A204.1 (cell line): ENCODE measurements at regions not wholly inside any gene's neighbourhood (a gene's known extent, or its start where the extent isn't known, plus 50 kb on each side); places are given as distances from the start of the nearest gene placed in this dataset.

Source experiments
- FAIRE-seq: peaks from 2 replicates; lab custom pipeline; 2012; peaks lifted over from hg19 to GRCh38; lab: Jason Lieb, UNC

DNA sequence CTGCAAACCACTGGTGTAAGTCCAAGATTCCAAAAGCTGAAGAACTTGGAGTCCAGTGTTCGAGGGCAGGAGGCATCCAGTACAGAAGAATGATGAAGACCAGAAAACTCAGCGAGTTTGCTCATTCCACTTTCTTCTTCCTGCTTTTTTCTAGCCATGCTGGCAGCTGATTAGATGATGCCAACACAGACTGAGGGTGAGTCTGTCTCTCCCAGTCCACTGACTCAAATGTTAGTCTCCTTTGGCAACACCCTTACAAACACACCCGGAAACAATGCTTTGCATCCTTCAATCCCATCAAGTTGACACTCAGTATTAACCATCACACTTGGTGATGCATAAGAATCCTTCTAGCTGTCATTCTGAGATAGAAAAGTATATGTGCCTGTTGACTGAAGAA lies 1504.6 kb downstream of the EFNB2 start:
- FAIRE-seq = no peak

DNA sequence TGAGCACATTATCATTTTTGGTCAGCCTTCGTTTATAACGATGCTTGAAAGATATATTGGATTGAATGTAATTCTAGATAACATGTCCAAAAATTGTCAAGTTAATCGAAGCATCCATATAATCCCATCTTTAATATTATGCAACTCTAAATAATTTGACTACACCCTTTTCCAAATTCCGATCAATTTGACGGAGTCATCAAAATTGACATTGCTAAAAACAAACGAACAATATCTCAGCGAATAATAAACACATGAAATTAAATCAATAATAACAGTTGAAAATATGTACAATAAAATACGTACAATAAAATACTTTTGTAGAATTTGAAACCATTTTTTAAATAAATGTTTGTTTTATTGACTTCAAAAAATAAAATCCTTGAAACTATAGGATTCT lies 1516.4 kb downstream of the EFNB2 start:
- FAIRE-seq = peak; percentile 85

DNA sequence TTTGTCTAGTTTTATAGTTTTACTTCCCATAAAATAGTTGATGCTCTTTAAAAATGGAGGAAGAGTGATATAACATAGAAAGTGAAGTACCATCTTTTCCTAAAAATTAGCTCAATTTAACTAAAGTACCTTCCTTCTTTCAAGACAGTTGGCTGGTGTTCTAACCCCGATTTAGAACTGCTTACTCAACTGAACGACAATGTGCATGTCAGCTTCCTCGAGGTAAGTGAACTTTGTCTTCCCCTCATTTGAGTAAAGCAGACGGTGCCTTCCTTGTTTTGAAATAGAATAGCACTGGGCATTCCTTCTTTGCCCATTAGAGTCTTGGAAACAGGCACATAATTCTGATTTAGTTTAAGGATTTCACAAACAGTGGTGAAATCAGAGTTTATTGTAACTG lies 1519.2 kb downstream of the EFNB2 start:
- FAIRE-seq = no peak

DNA sequence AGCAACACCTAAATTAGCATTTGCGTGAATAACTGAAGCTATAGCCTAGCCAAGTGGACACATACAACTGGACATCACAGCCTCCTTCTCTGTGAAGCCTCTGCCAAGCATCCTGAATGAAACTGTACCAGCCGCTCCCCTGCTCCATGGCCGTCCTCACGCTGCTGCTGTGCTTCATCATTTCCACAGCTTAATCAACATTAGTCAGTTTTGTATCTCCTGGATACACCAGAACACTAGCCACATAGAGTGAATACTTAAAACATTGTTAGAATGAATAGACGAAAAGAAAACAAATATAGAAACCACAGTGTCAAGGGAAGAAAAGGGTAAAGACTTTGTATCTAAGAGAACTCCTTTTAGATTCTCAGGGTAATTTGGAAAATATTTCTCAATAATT lies 1526.9 kb downstream of the EFNB2 start:
- FAIRE-seq = no peak

DNA sequence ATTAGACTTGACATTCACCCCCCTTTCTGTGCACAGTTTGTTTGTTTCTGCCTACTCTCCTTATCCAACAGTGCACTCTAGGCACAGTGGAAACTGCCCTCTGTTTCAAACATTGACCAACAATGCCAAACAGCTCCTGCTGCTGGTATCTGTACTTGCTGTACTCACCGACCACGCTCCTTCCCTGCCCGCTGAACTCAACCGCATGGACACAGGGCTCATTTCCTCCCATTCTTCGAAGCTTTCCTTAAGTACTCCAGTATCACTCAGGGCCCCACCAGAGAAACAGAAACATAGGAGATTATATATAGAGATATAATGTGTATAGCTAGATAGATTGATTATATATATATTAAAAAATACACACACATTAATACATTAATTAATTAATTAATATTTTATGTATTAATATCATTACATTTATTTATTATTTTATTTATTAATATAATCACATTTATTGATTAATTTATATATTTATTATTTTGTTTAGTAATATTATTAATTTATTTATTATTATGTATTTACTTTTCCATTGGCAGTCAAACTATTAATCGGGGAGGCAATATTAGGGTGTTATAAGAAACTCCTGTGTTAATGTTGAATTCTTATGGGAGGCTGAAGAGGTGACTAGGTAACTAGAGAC lies 1528.2 kb downstream of the EFNB2 start:
- FAIRE-seq = peak; percentile 95

DNA sequence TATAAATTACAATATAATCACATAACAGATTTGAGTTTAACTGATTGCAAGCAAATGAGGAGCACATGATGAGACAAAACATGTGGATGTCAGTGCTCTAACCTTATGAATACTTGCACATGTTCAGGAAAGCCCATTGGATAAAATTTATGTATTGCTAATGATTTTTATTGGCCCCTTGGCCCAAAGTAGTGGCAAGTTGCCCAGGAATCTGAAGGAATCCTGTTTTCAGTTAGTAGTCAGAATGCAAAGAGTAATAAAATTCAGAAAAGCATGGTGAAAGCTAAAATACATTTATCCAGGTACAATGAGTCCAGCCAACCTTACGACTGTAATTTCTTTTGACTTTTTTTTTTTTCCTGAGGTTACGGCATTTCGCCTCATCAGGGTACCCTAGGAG lies 1539.4 kb downstream of the EFNB2 start:
- no peak for FAIRE-seq

DNA sequence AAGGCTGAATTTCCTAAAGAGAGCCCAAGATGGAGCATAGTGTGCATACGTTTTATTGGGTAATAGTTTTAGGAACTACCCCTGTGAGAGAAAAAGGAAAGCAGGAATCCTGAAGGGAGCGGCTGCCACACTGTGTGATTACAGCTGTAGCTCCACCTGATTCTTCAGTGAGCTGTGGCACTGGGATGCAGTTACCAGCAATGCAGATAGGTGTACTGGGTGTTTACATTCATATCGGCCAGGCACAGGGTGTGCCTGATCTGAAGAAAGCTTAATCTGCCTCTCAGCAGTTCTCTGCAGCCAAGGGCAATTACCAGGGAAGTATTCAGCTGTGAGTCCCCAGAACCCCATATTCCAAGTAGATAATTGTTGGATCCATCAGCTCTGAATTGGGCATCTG lies 1541.8 kb downstream of the EFNB2 start:
- no peak for FAIRE-seq

DNA sequence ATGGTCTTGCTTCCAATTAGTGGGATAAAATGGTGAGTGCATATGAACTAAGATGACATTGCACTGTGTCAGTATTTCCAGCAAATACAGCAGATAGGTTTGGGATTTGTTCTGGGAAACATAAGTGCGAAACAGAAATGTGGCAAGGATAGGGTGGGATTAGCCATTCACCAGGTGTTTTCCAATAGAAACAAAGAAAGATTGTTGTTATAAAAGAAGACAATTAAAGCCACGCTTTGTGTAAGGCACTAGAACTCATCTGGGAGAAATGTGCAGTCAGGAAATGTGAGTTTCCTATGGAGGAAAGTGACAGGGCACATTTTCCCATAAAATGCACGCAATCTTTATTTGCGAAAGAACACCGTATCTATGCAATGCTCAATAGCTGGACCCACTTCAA lies 1547.8 kb downstream of the EFNB2 start:
- no peak for FAIRE-seq

DNA sequence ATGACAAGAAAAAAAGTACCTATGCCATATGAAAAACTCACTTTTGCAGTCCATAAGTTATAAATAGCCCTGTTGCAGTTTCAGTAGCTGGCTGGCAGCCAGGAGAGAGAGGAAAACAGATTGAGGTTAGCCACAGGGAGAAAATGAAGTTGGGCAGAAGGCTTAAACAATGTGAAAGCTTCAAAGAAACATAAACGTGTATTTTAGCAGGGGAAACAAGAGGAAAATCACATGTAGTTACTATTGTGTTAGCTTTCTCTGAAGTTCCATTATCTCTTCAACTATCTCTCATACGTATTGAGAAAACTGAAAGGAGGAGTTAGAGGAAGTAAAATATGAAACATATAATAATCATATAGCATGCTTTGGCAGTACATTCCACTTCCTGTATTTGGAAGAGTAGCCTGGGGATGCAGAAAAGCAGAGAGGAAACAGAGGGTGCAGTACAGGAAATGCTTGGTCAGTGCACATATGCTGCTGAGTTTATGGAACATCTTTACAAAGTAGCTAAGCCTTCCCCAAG lies 1551.1 kb downstream of the EFNB2 start:
- FAIRE-seq = no peak

DNA sequence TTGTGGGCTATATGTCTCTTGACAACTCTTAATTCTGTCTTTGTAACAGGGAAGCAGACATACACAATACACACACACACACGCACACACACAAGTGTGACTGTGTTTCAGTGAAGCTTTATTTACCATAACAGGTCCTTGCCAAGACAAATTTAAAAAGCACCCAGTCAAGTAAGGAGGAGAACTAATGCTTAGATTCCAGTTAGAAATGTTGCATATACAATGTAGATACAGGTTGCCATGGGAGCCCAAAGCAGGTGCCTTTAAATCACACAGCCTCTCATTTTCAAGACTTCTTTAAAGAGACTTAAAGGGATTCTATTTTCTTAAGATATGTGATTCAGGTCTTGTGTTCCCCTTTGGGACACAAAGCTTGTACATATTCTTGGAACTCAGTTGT lies 1551.9 kb downstream of the EFNB2 start:
- FAIRE-seq = no peak

DNA sequence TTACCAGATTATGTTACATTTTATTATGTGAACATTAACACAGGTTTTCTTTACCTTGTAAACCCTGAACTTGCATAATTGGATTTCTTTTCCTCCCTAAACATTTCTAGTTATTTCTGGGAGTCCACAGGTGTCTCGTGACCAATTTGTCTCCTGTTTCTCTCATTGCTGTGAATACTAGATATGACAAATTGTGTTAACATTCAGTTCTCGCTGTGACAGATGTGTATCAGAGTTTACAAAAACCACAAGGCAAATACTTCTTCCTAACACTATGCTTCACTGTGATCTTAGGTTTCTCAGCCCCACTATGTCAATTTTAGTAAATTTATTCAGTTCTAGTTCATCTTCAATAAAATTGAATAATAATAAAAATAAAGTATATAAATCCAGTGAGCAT lies 1554.9 kb downstream of the EFNB2 start:
- FAIRE-seq = no peak

DNA sequence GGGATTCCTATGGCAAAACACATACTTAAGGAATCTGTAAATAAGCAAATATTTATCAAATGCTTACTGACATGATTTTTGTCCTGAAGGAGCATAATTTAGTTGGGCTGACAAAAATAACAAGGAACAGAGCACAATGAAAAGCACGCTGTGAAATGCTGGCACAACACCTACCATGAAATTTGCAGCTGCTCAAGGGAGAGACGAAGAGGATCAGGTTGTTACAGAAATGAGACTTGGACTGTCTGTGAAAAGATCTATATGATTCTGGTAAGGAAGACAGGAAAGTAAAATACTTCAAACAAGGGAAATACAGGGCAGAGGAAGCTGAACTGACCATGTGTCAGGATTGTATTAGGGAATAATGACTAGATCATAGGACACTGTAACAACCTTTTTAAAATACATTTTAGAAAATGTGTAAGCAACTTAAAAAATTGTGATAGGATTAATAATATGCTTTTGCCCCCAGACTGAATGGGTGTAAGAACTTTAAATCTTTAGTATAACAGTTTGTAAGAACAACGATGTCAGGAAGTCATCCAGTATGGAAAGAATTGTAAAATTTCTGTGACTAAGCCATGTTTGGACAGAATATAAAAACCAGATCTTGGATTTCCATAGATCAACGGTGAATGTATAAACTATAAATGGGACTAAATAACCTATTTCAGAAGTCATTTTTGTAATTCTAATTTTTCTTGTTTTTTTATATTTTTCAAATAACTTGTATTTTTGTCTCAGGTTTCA lies 1556.0 kb downstream of the EFNB2 start:
- no peak for FAIRE-seq

DNA sequence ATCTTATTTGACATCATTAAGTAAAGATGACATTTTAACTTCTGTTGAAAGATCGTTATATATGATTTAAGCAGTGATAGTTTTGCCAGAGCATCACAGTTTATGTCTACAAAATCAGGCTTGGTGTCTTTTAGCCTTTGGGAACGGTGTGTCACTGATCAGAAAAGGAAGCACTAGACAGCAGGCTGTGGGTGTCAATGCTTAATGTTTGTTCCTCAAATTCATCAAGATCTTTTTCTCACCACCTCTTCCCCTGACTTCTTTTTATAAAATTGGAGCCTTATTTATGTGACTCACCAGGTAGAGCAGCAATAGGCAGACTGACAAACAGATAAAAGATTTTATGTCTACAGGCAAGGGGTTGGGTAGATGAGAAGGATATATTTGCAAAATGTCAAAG lies 1558.5 kb downstream of the EFNB2 start:
- no peak for FAIRE-seq

DNA sequence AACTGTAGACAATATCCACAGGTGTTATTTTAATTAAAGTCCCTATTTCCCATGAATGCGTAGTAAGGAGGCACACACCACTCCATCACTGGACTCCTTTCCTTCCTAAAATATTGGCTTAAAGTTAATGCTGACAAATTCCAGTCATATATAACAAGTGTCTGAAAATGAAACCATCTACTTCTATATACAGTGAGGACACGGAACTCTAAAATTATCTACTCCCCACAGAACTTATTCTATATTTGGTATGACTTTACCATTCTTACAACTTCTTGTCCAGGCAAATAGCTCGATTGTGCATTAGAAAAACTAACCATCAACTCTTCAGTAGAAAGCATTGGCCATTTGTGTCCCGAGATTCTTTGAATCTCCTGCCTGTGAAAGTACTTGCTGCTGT lies 1560.2 kb downstream of the EFNB2 start:
- FAIRE-seq = no peak

DNA sequence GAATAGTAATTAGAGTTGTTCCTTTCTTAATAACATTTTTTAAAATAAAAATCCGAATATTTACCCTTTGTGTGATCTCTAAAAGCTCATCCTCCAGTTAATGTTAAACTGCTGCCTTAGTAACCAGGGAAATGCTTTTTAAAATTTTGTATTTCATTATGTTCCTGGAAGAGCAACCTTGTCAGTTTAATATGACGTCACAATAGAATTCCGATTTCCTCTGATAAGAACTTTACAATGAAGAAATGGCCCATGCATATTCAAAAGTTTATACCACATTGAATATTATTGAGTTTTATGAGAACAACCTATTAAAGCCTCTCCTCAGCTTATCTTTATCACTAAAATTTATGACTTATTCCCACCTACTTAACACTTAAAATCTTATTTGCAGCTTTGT lies 1566.6 kb downstream of the EFNB2 start:
- FAIRE-seq = no peak

DNA sequence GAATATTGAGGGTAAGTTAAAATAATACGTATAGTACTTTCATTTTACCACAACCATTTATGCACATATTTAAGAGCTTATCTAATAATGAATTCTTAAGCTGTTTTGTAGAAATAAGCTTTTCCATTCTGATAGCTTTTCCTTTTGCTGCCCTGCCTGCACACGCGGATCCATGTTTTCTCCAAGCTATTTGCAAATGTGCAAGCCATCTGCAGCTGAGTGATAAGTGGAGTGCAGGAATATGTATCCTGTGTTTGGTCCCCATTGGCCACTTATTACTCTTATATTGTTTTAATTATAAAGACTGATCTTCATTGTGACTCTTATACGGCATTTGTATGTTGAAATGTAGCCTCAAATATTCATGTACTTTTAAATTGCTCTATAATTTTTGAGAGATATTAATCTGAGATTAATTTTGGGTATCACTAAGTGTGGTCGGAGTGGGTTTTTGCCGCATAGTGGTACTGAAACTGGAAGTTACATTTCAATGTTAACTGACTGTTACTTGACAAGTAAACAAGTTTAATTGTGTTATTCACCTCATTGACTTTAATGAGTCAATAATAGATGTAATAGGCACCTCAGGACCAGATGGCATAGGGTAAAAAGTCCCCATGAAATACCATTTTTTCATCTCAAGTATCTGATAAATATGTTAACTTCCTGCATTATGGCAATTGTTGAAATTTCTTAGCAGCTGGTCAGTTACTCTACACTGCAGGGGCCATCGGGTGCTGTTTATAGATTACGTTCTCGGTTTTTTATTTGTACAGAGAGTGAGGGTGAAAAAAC lies 1567.4 kb downstream of the EFNB2 start:
- no peak for FAIRE-seq

DNA sequence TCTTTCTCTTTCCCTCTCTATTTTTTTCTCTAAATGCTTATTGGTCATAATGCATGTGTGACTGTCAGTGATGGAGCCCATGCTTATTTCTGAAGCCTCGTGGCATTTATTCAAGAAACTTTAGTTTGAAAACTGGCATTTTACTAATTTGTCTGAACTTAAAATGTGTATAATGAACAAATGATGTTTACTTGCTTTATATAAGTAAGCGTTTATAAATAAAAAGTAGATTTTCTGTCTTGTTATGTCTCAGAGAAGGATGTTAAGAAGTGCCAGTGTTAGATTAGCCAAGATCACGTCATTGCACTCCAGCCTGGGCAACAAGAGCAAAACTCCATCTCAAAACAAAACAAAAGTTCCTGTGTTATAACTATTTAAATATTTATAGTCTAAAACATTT lies 1568.1 kb downstream of the EFNB2 start:
- no peak for FAIRE-seq

DNA sequence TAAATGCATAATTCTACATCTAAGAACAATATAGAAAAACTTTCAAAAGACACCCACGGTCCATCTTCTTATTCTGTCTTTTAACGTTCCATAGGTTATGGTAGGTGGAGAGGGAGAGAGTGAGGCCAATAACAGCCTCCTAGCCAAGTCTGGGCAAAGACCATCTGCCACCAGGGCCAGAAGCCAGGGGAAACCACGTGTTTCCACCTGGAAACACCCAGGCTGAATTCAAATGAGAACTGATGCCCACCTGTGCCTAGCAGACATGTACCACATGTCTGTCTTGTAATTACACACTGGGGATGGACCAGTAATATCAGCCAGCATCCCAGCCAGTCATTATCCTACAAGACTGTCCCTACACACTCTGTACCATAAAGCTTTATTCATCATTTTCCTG lies 1573.1 kb downstream of the EFNB2 start:
- no peak for FAIRE-seq

DNA sequence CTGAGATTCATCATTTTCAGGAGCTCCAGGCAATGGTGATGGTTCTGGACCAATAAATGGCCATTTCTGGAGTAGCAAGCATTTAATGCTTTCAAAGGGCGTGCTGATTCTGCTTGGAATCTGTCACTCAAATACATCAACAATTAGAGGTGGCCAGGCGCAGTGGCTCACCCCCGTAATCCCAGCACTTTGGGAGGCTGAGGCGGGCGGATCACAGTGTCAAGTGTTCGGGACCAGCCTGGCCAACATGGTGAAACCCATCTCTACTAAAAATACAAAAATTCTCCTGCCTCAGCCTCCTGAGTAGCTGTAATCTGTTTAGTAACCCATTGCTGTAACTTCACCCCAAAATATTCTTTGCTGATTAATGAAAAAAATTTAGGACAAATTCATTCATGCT lies 1574.2 kb downstream of the EFNB2 start:
- no peak for FAIRE-seq

DNA sequence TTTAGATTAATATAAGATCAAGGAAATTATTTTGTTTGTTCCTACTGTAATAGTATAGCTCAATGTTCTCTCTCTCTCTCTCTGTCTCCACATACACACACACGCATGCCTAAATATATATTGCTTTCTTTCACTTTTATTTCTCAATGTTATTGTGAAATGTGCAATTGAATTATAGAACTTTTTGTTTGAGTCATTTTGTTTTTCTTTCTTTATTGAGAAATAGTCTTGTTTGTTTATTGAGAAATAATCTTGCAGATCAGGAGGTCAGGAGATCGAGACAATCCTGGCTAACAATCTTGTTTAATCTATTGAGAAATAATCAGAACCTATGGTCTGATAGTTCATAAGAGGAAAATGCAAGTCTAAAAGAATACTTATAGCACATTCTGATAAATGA lies 1581.3 kb downstream of the EFNB2 start:
- no peak for FAIRE-seq

DNA sequence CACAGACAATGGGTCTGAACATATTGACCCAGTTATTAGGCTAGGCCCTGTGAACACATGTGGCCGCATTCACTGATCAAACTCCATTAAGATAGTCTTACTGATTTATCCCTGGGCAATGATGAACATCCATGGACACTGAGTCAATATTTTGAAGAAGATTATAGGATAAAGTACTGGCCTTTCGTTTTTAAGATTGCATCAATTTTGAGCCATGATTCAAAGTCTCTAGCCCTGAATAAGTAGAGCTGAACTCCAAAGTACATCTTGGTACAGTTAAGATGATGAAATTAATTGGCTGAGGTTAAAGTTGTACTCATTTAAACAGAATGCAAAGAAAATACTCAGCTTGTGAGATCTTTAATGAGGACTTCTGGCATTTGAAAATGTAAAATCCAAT lies 1581.9 kb downstream of the EFNB2 start:
- FAIRE-seq = no peak

DNA sequence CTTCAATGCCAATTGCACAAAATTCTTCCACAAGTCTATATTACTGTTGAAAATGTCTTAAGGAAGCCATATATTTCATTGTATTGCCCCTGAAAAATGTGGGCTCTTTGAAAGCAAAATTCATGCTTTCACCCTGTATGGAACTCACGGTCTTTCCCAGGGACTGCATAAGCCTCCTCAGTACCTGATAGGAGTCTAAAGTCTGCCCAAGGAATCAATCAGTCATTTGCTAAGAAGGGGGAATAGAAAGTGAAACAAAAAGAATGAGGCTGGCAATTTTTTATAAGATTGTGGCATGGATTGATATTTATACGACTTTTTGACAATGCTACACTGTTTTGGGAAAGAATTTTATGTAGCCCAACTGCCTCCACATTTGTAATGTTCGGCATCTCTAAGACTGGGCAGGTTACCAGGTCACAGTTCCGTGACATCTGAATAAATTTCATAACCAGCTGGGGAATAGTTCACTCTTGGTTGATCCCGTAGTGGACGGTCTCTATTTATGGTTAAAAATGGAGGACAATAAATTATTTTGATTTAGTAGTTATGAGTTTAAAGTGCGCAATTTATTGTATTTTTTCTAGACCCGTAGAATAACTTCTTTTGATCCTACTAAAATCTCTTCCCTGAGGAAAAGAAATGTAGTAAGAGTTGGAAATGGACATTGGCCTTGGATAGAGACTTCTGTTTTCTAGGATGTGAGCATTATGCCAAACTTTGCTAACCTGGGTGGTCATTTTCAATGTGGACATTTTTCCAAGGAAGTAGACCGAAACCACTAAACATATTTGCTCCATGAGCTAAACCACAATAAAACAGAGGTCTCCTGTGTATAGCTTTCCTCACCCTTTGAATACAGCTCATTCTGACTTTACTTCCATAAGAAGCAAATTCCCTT lies 1585.4 kb downstream of the EFNB2 start:
- no peak for FAIRE-seq
